ENCODE measurements at regions not wholly inside any gene's neighbourhood (a gene's known extent, or its start where the extent isn't known, plus 50 kb on each side); places are given as distances from the start of the nearest gene placed in this dataset.

GRCh38 chr13:43979492-43979891 is 99.8 kb downstream of the LACC1 start:
- no peak overlapping the region for H3K9ac ChIP-seq (replicated peaks in 1 of 4; ENCODE audit: extremely low read depth in 1 of 4, low read depth in 3 of 4, low read length in 3 of 4)
- H4K8ac ChIP-seq (ENCODE audit: extremely low read depth, insufficient read depth, low read length): no peak overlapping the region
- H4K91ac ChIP-seq (replicated peaks; ENCODE audit: insufficient read length, low read length): no peak overlapping the region
- no peak overlapping the region for H3K4me3 ChIP-seq (ENCODE audit: extremely low read depth in 1 of 4, insufficient read depth in 2 of 4, low read depth in 3 of 4, low read length in 4 of 4)
- no peaks in the 10 kb centered on the region for H3K23me2 ChIP-seq (ENCODE audit: low read depth, low read length)
- H2AFZ ChIP-seq (ENCODE audit: low read length): no peak overlapping the region
- H2BK20ac ChIP-seq (ENCODE audit: low read length): no peak overlapping the region
- H2BK15ac ChIP-seq (ENCODE audit: low read length): no peak overlapping the region
- no peak for TF ChIP-seq ATF2 (IDR thresholded peaks at IDR 0.05; ENCODE audit: low read length)
- no peak overlapping the region for H3K56ac ChIP-seq (replicated peaks; ENCODE audit: insufficient read length, low read depth, low read length)
- no peak overlapping the region for H2BK12ac ChIP-seq (ENCODE audit: low read depth, low read length)
- CTCF ChIA-PET (ENCODE audit: partially characterized antibody): interaction anchor here (2.1 to 2.7 kb wide), 2 partner anchors 68 to 71 kb away, joined by 7 to 16 read pairs; no protein-coding TSS in a partner anchor
- H3K27me3 ChIP-seq (replicated peaks in 1 of 4; ENCODE audit: control insufficient read depth in 3 of 4, extremely low read depth in 1 of 4, insufficient read depth in 3 of 4, low read length in 3 of 4): no peaks in the 10 kb centered on the region; a peak in 1 of 7 replicates
- H3K4me2 ChIP-seq (ENCODE audit: insufficient read depth in 1 of 2, low read depth in 2 of 2, low read length in 2 of 2): no peak overlapping the region
- no peaks in the 10 kb centered on the region for H3K79me1 ChIP-seq (ENCODE audit: low read depth, low read length)
- H2AK5ac ChIP-seq (ENCODE audit: low read depth, low read length): no peak overlapping the region
- H3K79me2 ChIP-seq (ENCODE audit: control insufficient read depth in 1 of 2, insufficient read depth in 2 of 2, low read length in 2 of 2): no peaks in the 10 kb centered on the region
- WGBS, 2 experiments (ENCODE audit: extremely low coverage in 1 of 2, insufficient coverage in 1 of 2, insufficient read length in 1 of 2, insufficient replicate concordance in 2 of 2, low coverage in 1 of 2, low lambda C conversion rate in 2 of 2, missing lambda C conversion rate in 1 of 2): 83% methylated on average over 2 of the region's 2 CpGs; no CpG with 5 or more reads in 1 of the 2 experiments
- no peaks in the 10 kb centered on the region for H3K36me3 ChIP-seq (ENCODE audit: control insufficient read depth in 2 of 4, insufficient read depth in 4 of 4, low read length in 3 of 4)
- DNase-seq (ENCODE audit: low read depth in 1 of 2, low spot score in 2 of 2): no peak
- POLR2A ChIA-PET (ENCODE audit: partially characterized antibody): no interaction called here
- no peak overlapping the region for H3K23ac ChIP-seq (ENCODE audit: insufficient read length)
- H3K14ac ChIP-seq (ENCODE audit: insufficient read length): no peak overlapping the region
- no peak overlapping the region for H2BK5ac ChIP-seq (ENCODE audit: low read depth, low read length)
- no peak overlapping the region for H3K27ac ChIP-seq (ENCODE audit: low read depth, low read length)
- H3K4ac ChIP-seq (replicated peaks; ENCODE audit: insufficient read length, low read depth, low read length): no peak overlapping the region
- H4K5ac ChIP-seq (ENCODE audit: insufficient read length, low read depth, low read length): no peak overlapping the region
- H3K4me1 ChIP-seq (replicated peaks in 1 of 4; ENCODE audit: control insufficient read depth in 3 of 4, insufficient read depth in 4 of 4, low read length in 3 of 4): peaks cover 0 to 2% (median 0%) of the 10 kb centered on the region in 4 experiments; a peak in 1 of 7 replicates
- no peak overlapping the region for H2BK120ac ChIP-seq (replicated peaks; ENCODE audit: low read depth, low read length)
- H3K9me3 ChIP-seq (ENCODE audit: insufficient read depth in 2 of 2, low read depth in 1 of 2, low read length in 1 of 2): no peaks in the 10 kb centered on the region
- H3K18ac ChIP-seq (ENCODE audit: extremely low read depth, low read length): no peak overlapping the region
- FAIRE-seq: no peak
- no peaks in the 10 kb centered on the region for H4K20me1 ChIP-seq (replicated peaks in 1 of 2; ENCODE audit: control insufficient read depth in 1 of 2, insufficient read depth in 2 of 2, low read length in 2 of 2)
